Pancreas (tissue), 10 donors: ENCODE measurements at regions not wholly inside any gene's neighbourhood (a gene's known extent, or its start where the extent isn't known, plus 50 kb on each side); places are given as distances from the start of the nearest gene placed in this dataset.

Experiments
- ATAC-seq, 4 donors: fragments of 200-7000 bp; cut with Tn5 transposase; one replicate each; pipeline versions ENCODE4 v1.8.0 to v1.9.1; 2020; ENCODE audit warnings: mild to moderate bottlenecking in 4 of 4, moderate library complexity in 4 of 4
- DNase-seq, 6 donors: peaks; one replicate each; pipeline ENCODE4 v3.0.0-alpha.2; 2020
- FAIRE-seq: peaks from 2 replicates; lab custom pipeline; 2012; peaks lifted over from hg19 to GRCh38; lab: Jason Lieb, UNC
- H3K27ac ChIP-seq, 4 donors: fragments of 200-600 bp; sonication (generic); 1 replicate in 3 of 4; 2 replicates in 1 of 4; pipeline versions ENCODE4 v1.5.0 to v1.8.0; 2020
- H3K27me3 ChIP-seq, 4 donors: fragments of 200-600 bp; one replicate each; pipeline ENCODE4 v1.8.0; 2021
- H3K36me3 ChIP-seq, 3 donors: fragments of 200-600 bp; sonication (generic) in 1 of 3; one replicate each; pipeline versions ENCODE4 v1.5.0 to v1.8.0; 2020 to 2021
- H3K4me1 ChIP-seq, 3 donors: fragments of 200-600 bp; one replicate each; pipeline ENCODE4 v1.8.0; 2021
- H3K4me3 ChIP-seq, 4 donors: fragments of 200-600 bp; sonication (generic) in 2 of 4; one replicate each; pipeline versions ENCODE4 v1.5.0 to v1.8.0; 2020 to 2021
- H3K9me3 ChIP-seq, 4 donors: fragments of 200-600 bp; one replicate each; pipeline ENCODE4 v1.8.0; 2021
- CTCF ChIP-seq, 4 donors: fragments of 200-600 bp; sonication (generic) in 3 of 4; IDR thresholded peaks; one replicate each; pipeline versions ENCODE4 v1.5.0 to v1.8.0; 2021; ENCODE audit warnings: antibody characterized with exemption in 4 of 4
- WGBS, 2 donors: extraction: QIAGEN DNeasy Blood & Tissue Kit; methylation state at CpG; one replicate each; pipeline ENCODE4 v1.1.7; 2013; 5-methylcytosine and 5-hydroxymethylcytosine counted together
- intact Hi-C, 3 donors: fragments of 100-400 bp; cut with DNase I; formaldehyde crosslinking; loops; one replicate each; pipeline versions ENCODE4 v1.11.1 to v1.14.2; 2022
- donor health status: healthy with polysubstance abuse.
- donor health status: DM: no; HTN: no; CAD: no; lungs with moderate emphysema.
- donor health status: DM: no; HTN: no; CAD: no.
- donor health status: control.
- donor health status: control.
- donor health status: Bipolar disorder and iron deficiency.
- donor health status: DM: yes; HTN: yes; CAD: no.
- donor health status: DM: no; HTN: no; CAD: no.
- donor health status: DM: no; HTN: no; CAD: no.
- donor health status: DM: yes; HTN: yes; CAD: no.

GRCh38 chr7:23887660-23888059, 177.6 kb downstream of the STK31 start:
- intact Hi-C loops = no loop called here
- H3K4me3 ChIP-seq = no peak overlapping the region
- TF ChIP-seq CTCF (IDR thresholded peaks at IDR 0.05) = no peak
- H3K27me3 ChIP-seq = no peaks in the 10 kb centered on the region
- H3K27ac ChIP-seq = no peak overlapping the region
- FAIRE-seq = no peak
- H3K4me1 ChIP-seq = no peaks in the 10 kb centered on the region
- ATAC-seq = no peak
- no peaks in the 10 kb centered on the region for H3K9me3 ChIP-seq
- DNase-seq = no peak
- 36 to 43% methylated on average over 2 of the region's 2 CpGs for WGBS, 2 donors
- no peaks in the 10 kb centered on the region for H3K36me3 ChIP-seq

- TF ChIP-seq CTCF (IDR thresholded peaks at IDR 0.05) = no peak
- Histone ChIP-seq H3K4me3 (no peak overlapping the region), H3K9me3 (no peaks in the 10 kb centered on the region)
Measured at GRCh38 chr7:23888958-23889357, 178.9 kb downstream of the STK31 start.

GRCh38 chr7:23889566-23889965, 179.5 kb downstream of the STK31 start:
- TF ChIP-seq CTCF (IDR thresholded peaks at IDR 0.05) = no peak
- no peak for ATAC-seq
- Histone ChIP-seq H3K27ac (no peak overlapping the region), H3K9me3 (no peaks in the 10 kb centered on the region), H3K4me1 (no peaks in the 10 kb centered on the region), H3K36me3 (no peaks in the 10 kb centered on the region), H3K27me3 (no peaks in the 10 kb centered on the region), H3K4me3 (no peak overlapping the region)
- WGBS, 2 donors = 92 to 93% methylated on average over 1 of the region's 1 CpG
- DNase-seq = no peak
- no peak for FAIRE-seq
- intact Hi-C loops = no loop called here

More at GRCh38 chr7:23888958-23889357, 178.9 kb downstream of the STK31 start:
- FAIRE-seq (no peak), ATAC-seq (no peak), DNase-seq (no peak)
- H3K4me1 ChIP-seq = no peaks in the 10 kb centered on the region
- intact Hi-C loops = no loop called here
- H3K27ac ChIP-seq = no peak overlapping the region
- WGBS, 2 donors = 67 to 86% methylated on average over 1 of the region's 1 CpG
- H3K27me3 ChIP-seq = no peaks in the 10 kb centered on the region
- H3K36me3 ChIP-seq = no peaks in the 10 kb centered on the region

- no peak for TF ChIP-seq CTCF (IDR thresholded peaks at IDR 0.05)
- ATAC-seq (no peak), FAIRE-seq (no peak), DNase-seq (no peak)
- no peak overlapping the region for H3K27ac ChIP-seq
- H3K9me3 ChIP-seq = no peaks in the 10 kb centered on the region
- H3K36me3 ChIP-seq = no peaks in the 10 kb centered on the region
- intact Hi-C loops = no loop called here
- no peak overlapping the region for H3K4me3 ChIP-seq
- H3K27me3 ChIP-seq = no peaks in the 10 kb centered on the region
- no peaks in the 10 kb centered on the region for H3K4me1 ChIP-seq
- 69 to 83% methylated on average over 1 of the region's 1 CpG for WGBS, 2 donors
Measured at GRCh38 chr7:23892019-23892418, 182.0 kb downstream of the STK31 start.

- no peaks in the 10 kb centered on the region for H3K36me3 ChIP-seq
- H3K27ac ChIP-seq = no peak overlapping the region
- TF ChIP-seq CTCF (IDR thresholded peaks at IDR 0.05) = no peak
- H3K4me3 ChIP-seq = no peak overlapping the region
- no peak for DNase-seq
- no peak for FAIRE-seq
- no peaks in the 10 kb centered on the region for H3K4me1 ChIP-seq
- intact Hi-C loops = no loop called here
- no peak for ATAC-seq
- H3K9me3 ChIP-seq = no peaks in the 10 kb centered on the region
- no peaks in the 10 kb centered on the region for H3K27me3 ChIP-seq
- WGBS, 2 donors = 72 to 74% methylated on average over 7 of the region's 7 CpGs
Measured at GRCh38 chr7:23893176-23893941, 183.3 kb downstream of the STK31 start.
